Mammary epithelial cell (primary cell): ENCODE measurements at regions not wholly inside any gene's neighbourhood (a gene's known extent, or its start where the extent isn't known, plus 50 kb on each side); places are given as distances from the start of the nearest gene placed in this dataset.

Experiments used
- EZH2 ChIP-seq: IDR thresholded peaks from 2 replicates; pipeline ENCODE4 v1.6.1; 2012; ENCODE audit warnings: low read length, inconsistent platforms, borderline replicate concordance
- TF ChIP-seq, protein P1 (sequence below), 2 donors: IDR thresholded peaks in 1 of 2; conservative IDR thresholded peaks in 1 of 2; 2 replicates each; pipeline ENCODE4 v1.5.1; 2011 to 2012; ENCODE audit warnings: inconsistent platforms in 2 of 2, low read length in 2 of 2, mild to moderate bottlenecking in 2 of 2, control low read depth in 1 of 2, low read depth in 1 of 2; ENCODE audit not compliant: insufficient read depth in 1 of 2; ENCODE audit errors: extremely low read depth in 1 of 2

DNA sequence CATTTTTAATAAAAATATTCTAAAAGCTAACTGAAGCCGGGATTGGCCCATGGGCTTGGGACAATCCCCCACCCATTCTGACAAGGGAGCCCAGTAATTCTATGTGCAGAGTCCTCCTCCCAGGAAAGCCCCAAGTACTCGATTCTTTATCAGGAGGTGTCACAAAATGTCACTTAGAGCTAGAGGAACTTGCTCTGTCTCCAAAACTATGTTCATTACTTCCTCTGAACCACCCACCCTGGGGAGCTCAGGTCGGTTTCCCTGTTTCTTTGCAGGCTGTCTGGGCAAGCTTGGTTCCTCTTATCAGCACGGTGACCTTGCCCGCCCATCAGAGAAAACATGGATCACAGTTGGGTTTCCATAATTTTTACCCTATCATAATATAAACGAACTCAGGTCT, 430.6 kb upstream of the ID2 start:
- TF ChIP-seq, protein P1, sequence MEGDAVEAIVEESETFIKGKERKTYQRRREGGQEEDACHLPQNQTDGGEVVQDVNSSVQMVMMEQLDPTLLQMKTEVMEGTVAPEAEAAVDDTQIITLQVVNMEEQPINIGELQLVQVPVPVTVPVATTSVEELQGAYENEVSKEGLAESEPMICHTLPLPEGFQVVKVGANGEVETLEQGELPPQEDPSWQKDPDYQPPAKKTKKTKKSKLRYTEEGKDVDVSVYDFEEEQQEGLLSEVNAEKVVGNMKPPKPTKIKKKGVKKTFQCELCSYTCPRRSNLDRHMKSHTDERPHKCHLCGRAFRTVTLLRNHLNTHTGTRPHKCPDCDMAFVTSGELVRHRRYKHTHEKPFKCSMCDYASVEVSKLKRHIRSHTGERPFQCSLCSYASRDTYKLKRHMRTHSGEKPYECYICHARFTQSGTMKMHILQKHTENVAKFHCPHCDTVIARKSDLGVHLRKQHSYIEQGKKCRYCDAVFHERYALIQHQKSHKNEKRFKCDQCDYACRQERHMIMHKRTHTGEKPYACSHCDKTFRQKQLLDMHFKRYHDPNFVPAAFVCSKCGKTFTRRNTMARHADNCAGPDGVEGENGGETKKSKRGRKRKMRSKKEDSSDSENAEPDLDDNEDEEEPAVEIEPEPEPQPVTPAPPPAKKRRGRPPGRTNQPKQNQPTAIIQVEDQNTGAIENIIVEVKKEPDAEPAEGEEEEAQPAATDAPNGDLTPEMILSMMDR (conservative IDR thresholded peaks at IDR 0.05 in 1 of 2, IDR thresholded peaks at IDR 0.05 in 1 of 2; ENCODE audit: extremely low read depth in 1 of 2, insufficient read depth in 1 of 2, low read depth in 1 of 2, low read length in 2 of 2), result no peak
- no peak for TF ChIP-seq EZH2
